Kidney epithelial cell (primary cell): ENCODE measurements at regions not wholly inside any gene's neighbourhood (a gene's known extent, or its start where the extent isn't known, plus 50 kb on each side); places are given as distances from the start of the nearest gene placed in this dataset.
"Not testable (repeated sequence)": the region's sequence is repeated elsewhere in the genome, so short reads cannot be mapped to it uniquely, and the experiment has no call there.

Experiments used
- DNase-seq: peaks from one replicate; pipeline ENCODE4 v3.0.0-alpha.2; 2010; ENCODE audit warnings: low read depth
- H3K27me3 ChIP-seq: 2 replicates; pipeline ENCODE4 v1.6.0; 2011; ENCODE audit warnings: low read length; ENCODE audit not compliant: control insufficient read depth, insufficient read depth
- H3K36me3 ChIP-seq: 2 replicates; pipeline ENCODE4 v1.5.1; 2011; ENCODE audit warnings: low read length; ENCODE audit not compliant: control insufficient read depth, insufficient read depth
- H3K4me3 ChIP-seq: 2 replicates; pipeline ENCODE4 v1.5.1; 2011; ENCODE audit warnings: low read depth, mild to moderate bottlenecking, control low read depth, low read length
- TF ChIP-seq, protein P1 (sequence below): IDR thresholded peaks from 2 replicates; pipeline ENCODE4 v1.5.1; 2011; ENCODE audit warnings: mild to moderate bottlenecking, moderate library complexity, low read length, control low read depth, inconsistent platforms; ENCODE audit not compliant: insufficient read depth, poor library complexity, severe bottlenecking

GRCh38 chr20:59485576-59486454, 118.5 kb upstream of the PHACTR3 start:
- no peaks in the 10 kb centered on the region for H3K36me3 ChIP-seq
- no peak for DNase-seq
- TF ChIP-seq, protein P1, sequence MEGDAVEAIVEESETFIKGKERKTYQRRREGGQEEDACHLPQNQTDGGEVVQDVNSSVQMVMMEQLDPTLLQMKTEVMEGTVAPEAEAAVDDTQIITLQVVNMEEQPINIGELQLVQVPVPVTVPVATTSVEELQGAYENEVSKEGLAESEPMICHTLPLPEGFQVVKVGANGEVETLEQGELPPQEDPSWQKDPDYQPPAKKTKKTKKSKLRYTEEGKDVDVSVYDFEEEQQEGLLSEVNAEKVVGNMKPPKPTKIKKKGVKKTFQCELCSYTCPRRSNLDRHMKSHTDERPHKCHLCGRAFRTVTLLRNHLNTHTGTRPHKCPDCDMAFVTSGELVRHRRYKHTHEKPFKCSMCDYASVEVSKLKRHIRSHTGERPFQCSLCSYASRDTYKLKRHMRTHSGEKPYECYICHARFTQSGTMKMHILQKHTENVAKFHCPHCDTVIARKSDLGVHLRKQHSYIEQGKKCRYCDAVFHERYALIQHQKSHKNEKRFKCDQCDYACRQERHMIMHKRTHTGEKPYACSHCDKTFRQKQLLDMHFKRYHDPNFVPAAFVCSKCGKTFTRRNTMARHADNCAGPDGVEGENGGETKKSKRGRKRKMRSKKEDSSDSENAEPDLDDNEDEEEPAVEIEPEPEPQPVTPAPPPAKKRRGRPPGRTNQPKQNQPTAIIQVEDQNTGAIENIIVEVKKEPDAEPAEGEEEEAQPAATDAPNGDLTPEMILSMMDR = no peak
- H3K27me3 ChIP-seq = no peaks in the 10 kb centered on the region
- no peak overlapping the region for H3K4me3 ChIP-seq

DNA sequence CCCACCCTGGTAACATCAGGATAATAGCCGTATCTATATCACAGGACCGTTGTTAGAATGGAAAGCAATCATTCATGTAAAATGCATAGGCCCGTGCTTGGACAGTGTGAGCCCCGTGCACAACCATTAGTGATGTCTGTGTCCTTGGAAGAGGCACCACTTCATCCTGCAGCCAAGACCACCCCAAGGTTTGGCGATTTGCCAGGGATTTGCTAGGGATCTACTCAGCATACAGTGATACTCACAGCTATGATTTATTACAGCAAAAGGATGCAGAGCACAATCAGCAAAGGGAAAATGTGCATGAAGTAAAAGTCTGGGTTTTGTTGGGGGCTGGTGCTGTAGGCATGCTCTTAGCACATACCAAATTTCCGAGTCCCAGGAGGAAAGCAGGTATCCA, 115.9 kb upstream of the PHACTR3 start:
- not testable (repeated sequence) for H3K27me3 ChIP-seq, H3K36me3 ChIP-seq, H3K4me3 ChIP-seq, DNase-seq

- H3K4me3 ChIP-seq, H3K36me3 ChIP-seq, H3K27me3 ChIP-seq, DNase-seq: not testable (repeated sequence)
Measured at GRCh38 chr20:59490196-59491004, 113.9 kb upstream of the PHACTR3 start.

DNA sequence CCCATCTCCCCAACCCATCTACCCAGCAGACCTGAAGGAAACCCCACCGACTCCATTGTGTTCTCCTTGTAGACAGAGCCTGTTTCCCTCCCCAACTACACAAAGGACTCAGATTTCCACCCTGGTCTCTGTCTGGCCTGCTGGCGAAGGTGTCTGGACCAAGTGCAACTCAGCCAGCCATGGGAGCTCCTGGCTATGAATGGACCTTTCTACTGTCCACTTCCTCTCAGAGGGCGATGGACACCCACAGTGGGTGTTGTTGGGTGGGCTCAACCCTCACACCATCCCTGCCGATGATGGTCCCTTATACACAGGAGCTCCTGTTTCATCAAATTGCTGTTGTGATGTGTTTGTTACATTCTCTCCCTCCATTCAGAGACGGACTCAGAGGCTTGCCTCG, 112.5 kb upstream of the PHACTR3 start:
- no peak for DNase-seq
- Histone ChIP-seq H3K27me3 (no peaks in the 10 kb centered on the region), H3K36me3 (no peaks in the 10 kb centered on the region), H3K4me3 (no peak overlapping the region)
- TF ChIP-seq, protein P1 = no peak

GRCh38 chr20:59493926-59494325, 110.4 kb upstream of the PHACTR3 start:
- DNase-seq = no peak
- no peaks in the 10 kb centered on the region for H3K36me3 ChIP-seq
- TF ChIP-seq, protein P1 = no peak
- no peak overlapping the region for H3K4me3 ChIP-seq
- H3K27me3 ChIP-seq = no peaks in the 10 kb centered on the region

DNA sequence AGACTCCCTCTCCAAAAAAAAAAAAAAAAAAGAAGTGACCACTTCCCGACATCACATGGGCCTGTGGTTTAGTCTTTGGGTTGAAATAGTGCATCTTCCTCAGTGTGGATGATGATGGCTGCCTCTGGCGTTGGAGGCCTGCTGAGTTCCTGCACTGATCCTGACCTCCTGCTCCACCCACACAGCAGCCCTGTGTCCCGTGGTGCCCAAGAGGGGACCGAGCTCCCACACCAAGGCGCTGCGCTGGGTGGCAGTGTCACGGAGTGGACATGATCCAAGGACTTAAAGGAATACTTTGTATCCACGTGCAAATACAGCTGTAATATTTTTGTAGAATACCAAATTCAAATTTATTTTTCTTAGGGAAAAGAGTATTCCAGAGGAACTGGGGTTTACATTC, 109.2 kb upstream of the PHACTR3 start:
- no peaks in the 10 kb centered on the region for H3K27me3 ChIP-seq
- TF ChIP-seq, protein P1 = no peak
- DNase-seq = no peak
- H3K36me3 ChIP-seq = no peaks in the 10 kb centered on the region
- no peak overlapping the region for H3K4me3 ChIP-seq
